GM10266 (cell line): ENCODE measurements at regions not wholly inside any gene's neighbourhood (a gene's known extent, or its start where the extent isn't known, plus 50 kb on each side); places are given as distances from the start of the nearest gene placed in this dataset.

Source experiments
- DNase-seq: peaks from one replicate; pipeline ENCODE4 v3.0.0; 2012; ENCODE audit errors: extremely low spot score
- CTCF ChIP-seq: IDR thresholded peaks from 2 replicates; pipeline ENCODE4 v1.5.1; 2012; ENCODE audit warnings: mild to moderate bottlenecking, low read depth; ENCODE audit not compliant: control insufficient read depth, insufficient read depth; ENCODE audit errors: missing control alignments

GRCh38 chr3:31300456-31301443, 232.0 kb upstream of the STT3B start:
- DNase-seq = no peak

GRCh38 chr3:31302343-31302742, 230.4 kb upstream of the STT3B start:
- no peak for DNase-seq
- no peak for TF ChIP-seq CTCF

More at GRCh38 chr3:31300456-31301443, 232.0 kb upstream of the STT3B start:
- TF ChIP-seq CTCF = no peak

GRCh38 chr3:31305340-31305739, 227.4 kb upstream of the STT3B start:
- no peak for TF ChIP-seq CTCF
- no peak for DNase-seq

- DNase-seq = no peak
- no peak for TF ChIP-seq CTCF
These were observed 225.5 kb upstream of the STT3B start for GRCh38 chr3:31307131-31307785.

- DNase-seq = no peak
- TF ChIP-seq CTCF = no peak
These were observed 221.2 kb upstream of the STT3B start for GRCh38 chr3:31311559-31311958.

GRCh38 chr3:31312400-31312799, 220.3 kb upstream of the STT3B start:
- no peak for TF ChIP-seq CTCF
- no peak for DNase-seq

- TF ChIP-seq CTCF = no peak
- DNase-seq = no peak
These were observed 218.5 kb upstream of the STT3B start for GRCh38 chr3:31314258-31314657.
